Heart left ventricle (tissue), 13 donors: ENCODE measurements at regions not wholly inside any gene's neighbourhood (a gene's known extent, or its start where the extent isn't known, plus 50 kb on each side); places are given as distances from the start of the nearest gene placed in this dataset.

Experiments used
- POLR2A ChIP-seq, 2 donors: fragments of 450-650 bp; IDR thresholded peaks; one replicate each; pipeline ENCODE4 v1.6.1; 2017; ENCODE audit warnings: antibody characterized with exemption in 2 of 2, mild to moderate bottlenecking in 2 of 2, moderate library complexity in 2 of 2
- TF ChIP-seq, protein P1 (sequence below), 12 donors: fragments of 200-600 bp; sonication (generic) in 4 of 12; IDR thresholded peaks; one replicate each; pipeline versions ENCODE4 v1.5.0 to v1.8.0; 2018 to 2022; ENCODE audit warnings: antibody characterized with exemption in 12 of 12, mild to moderate bottlenecking in 5 of 12
- donor health status: ischemic (EF 13 %, LVEDD 7.1; RV severe dilation, severe dysfunction).
- donor health status: DM: no; HTN: yes; CAD: no.
- donor health status: DM: no; HTN: no; CAD: no.
- donor health status: ischemic (EF 25% LVEDD 6.9; RV normal size, moderate dysfunction).
- donor health status: ischemic (EF 25% LVEDD 5.7; RV mildly dilated, moderate dysfunction).
- donor health status: ischemic (EF 35%, LVEDD 5.7; RV mildly dilated, moderate dysfunction).
- donor health status: nonischemic (EF 11% LVEDD 7.7; RV severe dilation, severe dysfunction).
- donor health status: DM: yes; HTN: yes; CAD: no.
- donor health status: PGD.
- donor health status: ischemic (EF 29% LVEDD 5.4; RV normal size, mild dysfunction).
- donor health status: nonischemic (EF 23%, LVEDD 6.1; RV moderate dilation, normal function).

DNA sequence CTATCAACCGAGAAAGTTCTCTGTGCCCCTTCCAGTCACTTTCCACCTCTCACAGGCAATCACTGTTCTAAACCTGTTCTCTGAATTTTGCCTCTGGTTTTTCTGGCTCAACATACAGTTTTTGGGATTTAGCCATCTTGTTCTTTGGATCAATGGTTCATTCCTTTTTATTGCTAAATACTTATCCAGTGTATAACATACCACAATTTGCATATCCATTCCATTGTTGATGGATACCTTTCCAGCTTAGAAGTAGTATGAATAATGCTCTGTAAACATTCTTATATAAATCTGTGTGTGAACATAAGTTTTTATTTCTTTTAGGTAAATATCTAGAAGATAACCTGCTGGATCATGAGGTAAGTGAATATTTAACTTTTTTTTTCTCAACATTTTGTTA is 87.8 kb upstream of the FNDC3B start:
- TF ChIP-seq, protein P1, sequence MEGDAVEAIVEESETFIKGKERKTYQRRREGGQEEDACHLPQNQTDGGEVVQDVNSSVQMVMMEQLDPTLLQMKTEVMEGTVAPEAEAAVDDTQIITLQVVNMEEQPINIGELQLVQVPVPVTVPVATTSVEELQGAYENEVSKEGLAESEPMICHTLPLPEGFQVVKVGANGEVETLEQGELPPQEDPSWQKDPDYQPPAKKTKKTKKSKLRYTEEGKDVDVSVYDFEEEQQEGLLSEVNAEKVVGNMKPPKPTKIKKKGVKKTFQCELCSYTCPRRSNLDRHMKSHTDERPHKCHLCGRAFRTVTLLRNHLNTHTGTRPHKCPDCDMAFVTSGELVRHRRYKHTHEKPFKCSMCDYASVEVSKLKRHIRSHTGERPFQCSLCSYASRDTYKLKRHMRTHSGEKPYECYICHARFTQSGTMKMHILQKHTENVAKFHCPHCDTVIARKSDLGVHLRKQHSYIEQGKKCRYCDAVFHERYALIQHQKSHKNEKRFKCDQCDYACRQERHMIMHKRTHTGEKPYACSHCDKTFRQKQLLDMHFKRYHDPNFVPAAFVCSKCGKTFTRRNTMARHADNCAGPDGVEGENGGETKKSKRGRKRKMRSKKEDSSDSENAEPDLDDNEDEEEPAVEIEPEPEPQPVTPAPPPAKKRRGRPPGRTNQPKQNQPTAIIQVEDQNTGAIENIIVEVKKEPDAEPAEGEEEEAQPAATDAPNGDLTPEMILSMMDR (IDR thresholded peaks at IDR 0.05), result no peak
- no peak for TF ChIP-seq POLR2A (IDR thresholded peaks at IDR 0.05)
